Esophagus squamous epithelium (tissue), 5 donors: ENCODE measurements at regions not wholly inside any gene's neighbourhood (a gene's known extent, or its start where the extent isn't known, plus 50 kb on each side); places are given as distances from the start of the nearest gene placed in this dataset.

ENCODE experiments used
- DNase-seq: peaks from one replicate; lab custom pipeline; 2025; lab: John Stamatoyannopoulos, UW
- H3K27ac ChIP-seq, 4 donors: fragments of 200-600 bp; sonication (generic); one replicate each; pipeline ENCODE4 v1.5.1; 2016 to 2019; ENCODE audit warnings: mild to moderate bottlenecking in 1 of 4
- H3K27me3 ChIP-seq, 4 donors: fragments of 200-600 bp; sonication (generic); 1 replicate in 3 of 4; 2 replicates in 1 of 4; pipeline versions ENCODE4 v1.5.1 to v1.6.0; 2017 to 2021; ENCODE audit warnings: antibody characterized with exemption in 1 of 4
- H3K36me3 ChIP-seq, 3 donors: fragments of 200-600 bp; sonication (generic); one replicate each; pipeline ENCODE4 v1.5.1; 2016 to 2019
- H3K4me1 ChIP-seq, 3 donors: fragments of 200-600 bp; sonication (generic); one replicate each; pipeline ENCODE4 v1.5.1; 2017 to 2019
- H3K4me3 ChIP-seq, 4 donors: fragments of 200-600 bp; sonication (generic); 1 replicate in 3 of 4; 2 replicates in 1 of 4; pipeline ENCODE4 v1.5.1; 2016 to 2019; ENCODE audit warnings: mild to moderate bottlenecking in 2 of 4, moderate library complexity in 1 of 4
- H3K9me3 ChIP-seq, 3 donors: fragments of 200-600 bp; sonication (generic); one replicate each; pipeline ENCODE4 v1.5.1; 2016 to 2019
- POLR2A ChIP-seq, 4 donors: fragments of 450-650 bp; IDR thresholded peaks; one replicate each; pipeline ENCODE4 v1.6.1; 2017; ENCODE audit warnings: antibody characterized with exemption in 4 of 4, mild to moderate bottlenecking in 4 of 4, moderate library complexity in 3 of 4
- WGBS, 2 donors: methylation state at CpG; one replicate each; pipeline ENCODE4 v1.1.5; 2018; 5-methylcytosine and 5-hydroxymethylcytosine counted together
- intact Hi-C: fragments of 100-400 bp; cut with DNase I; formaldehyde crosslinking; loops from one replicate; pipeline ENCODE4 v1.15.0; 2022
- TF ChIP-seq, protein P1 (sequence below), 6 experiments: fragments of 450-650 bp in 4 of 6; fragments of 200-600 bp in 2 of 6; sonication (generic) in 2 of 6; IDR thresholded peaks; one replicate each; pipeline ENCODE4 v1.5.1; 2016 to 2019; ENCODE audit warnings: antibody characterized with exemption in 6 of 6, mild to moderate bottlenecking in 4 of 6, moderate library complexity in 4 of 6
- donor health status: DM: yes; HTN: yes; CAD: no.

DNA sequence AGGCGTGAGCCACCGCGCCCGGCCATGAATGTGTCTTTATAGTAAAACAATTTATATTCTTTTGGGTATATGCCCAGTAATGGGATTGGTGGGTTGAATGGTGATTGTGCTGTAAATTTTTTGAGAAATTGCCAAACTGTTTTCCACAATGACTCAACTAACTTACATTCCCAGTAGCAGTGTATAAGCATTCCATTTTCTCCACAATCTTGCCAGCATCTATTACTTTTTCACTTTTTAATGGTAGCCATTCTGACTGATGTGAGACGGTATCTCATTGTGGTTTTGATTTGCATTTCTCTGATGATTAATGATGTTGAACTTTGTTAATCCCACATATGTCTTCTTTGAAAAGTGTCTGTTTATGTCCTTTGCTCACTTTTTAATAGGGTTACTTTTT, 1187.9 kb downstream of the XPNPEP1 start:
- intact Hi-C loops = no loop called here
- WGBS, 2 donors = 71 to 84% methylated on average over 5 of the region's 5 CpGs
- Histone ChIP-seq H3K4me3 (no peak overlapping the region), H3K9me3 (peaks cover 0 to 6% (median 5%) of the 10 kb centered on the region in 3 donors), H3K4me1 (no peaks in the 10 kb centered on the region), H3K27me3 (no peaks in the 10 kb centered on the region), H3K27ac (no peak overlapping the region), H3K36me3 (no peaks in the 10 kb centered on the region)
- no peak for TF ChIP-seq POLR2A (IDR thresholded peaks at IDR 0.05)
- TF ChIP-seq, protein P1, sequence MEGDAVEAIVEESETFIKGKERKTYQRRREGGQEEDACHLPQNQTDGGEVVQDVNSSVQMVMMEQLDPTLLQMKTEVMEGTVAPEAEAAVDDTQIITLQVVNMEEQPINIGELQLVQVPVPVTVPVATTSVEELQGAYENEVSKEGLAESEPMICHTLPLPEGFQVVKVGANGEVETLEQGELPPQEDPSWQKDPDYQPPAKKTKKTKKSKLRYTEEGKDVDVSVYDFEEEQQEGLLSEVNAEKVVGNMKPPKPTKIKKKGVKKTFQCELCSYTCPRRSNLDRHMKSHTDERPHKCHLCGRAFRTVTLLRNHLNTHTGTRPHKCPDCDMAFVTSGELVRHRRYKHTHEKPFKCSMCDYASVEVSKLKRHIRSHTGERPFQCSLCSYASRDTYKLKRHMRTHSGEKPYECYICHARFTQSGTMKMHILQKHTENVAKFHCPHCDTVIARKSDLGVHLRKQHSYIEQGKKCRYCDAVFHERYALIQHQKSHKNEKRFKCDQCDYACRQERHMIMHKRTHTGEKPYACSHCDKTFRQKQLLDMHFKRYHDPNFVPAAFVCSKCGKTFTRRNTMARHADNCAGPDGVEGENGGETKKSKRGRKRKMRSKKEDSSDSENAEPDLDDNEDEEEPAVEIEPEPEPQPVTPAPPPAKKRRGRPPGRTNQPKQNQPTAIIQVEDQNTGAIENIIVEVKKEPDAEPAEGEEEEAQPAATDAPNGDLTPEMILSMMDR (IDR thresholded peaks at IDR 0.05) = no peak
- DNase-seq = no peak

DNA sequence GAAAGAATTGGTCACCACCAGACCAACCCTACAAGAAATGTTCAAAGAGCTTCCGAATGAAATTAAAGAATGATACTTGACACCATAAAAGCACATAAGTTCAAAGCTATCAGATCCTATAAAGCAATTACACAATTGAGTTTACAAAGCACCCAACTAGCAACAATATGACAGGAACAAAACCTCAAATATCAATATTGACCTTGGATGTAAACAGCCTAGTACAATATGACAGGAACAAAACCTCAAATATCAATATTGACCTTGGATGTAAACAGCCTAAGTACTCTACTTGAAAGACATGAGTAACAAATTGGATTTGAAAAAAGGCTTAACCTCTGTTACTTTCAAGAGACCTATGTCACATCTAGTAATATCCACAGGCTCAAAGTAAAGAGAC, 1201.4 kb downstream of the XPNPEP1 start:
- no peak overlapping the region for H3K4me3 ChIP-seq
- H3K9me3 ChIP-seq = no peaks in the 10 kb centered on the region
- DNase-seq = no peak
- intact Hi-C loops = no loop called here
- TF ChIP-seq, protein P1 (IDR thresholded peaks at IDR 0.05) = no peak
- TF ChIP-seq POLR2A (IDR thresholded peaks at IDR 0.05) = no peak
- WGBS, 2 donors = 30 to 50% methylated on average over 1 of the region's 1 CpG
- H3K4me1 ChIP-seq = no peaks in the 10 kb centered on the region
- no peaks in the 10 kb centered on the region for H3K27me3 ChIP-seq
- no peak overlapping the region for H3K27ac ChIP-seq
- no peaks in the 10 kb centered on the region for H3K36me3 ChIP-seq

DNA sequence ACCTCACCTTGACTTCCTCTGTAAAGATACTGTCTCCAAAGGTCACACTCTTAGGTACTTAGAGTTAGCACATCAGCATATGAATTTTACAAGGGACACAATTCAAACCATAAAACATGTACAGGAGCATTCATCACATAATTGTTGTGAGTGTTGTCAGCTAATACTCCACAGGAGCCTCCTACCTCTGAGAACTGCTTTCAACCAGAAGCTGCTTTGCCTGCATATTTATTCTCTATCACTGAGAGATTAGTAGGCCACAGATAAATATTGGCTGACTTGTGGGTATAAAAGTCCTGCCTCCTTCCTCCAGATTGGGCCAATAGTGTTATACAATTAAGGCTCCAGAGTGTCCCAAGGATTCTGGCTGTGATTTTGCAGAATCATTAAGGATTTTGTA, 1207.0 kb downstream of the XPNPEP1 start:
- intact Hi-C loops = no loop called here
- no peak for DNase-seq
- no peak for TF ChIP-seq POLR2A (IDR thresholded peaks at IDR 0.05)
- TF ChIP-seq, protein P1 (IDR thresholded peaks at IDR 0.05) = no peak
- no peaks in the 10 kb centered on the region for H3K27me3 ChIP-seq
- no peaks in the 10 kb centered on the region for H3K36me3 ChIP-seq
- H3K27ac ChIP-seq = no peak overlapping the region
- peaks cover 0 to 8% (median 4%) of the 10 kb centered on the region in 3 donors for H3K9me3 ChIP-seq
- H3K4me3 ChIP-seq = no peak overlapping the region
- no peaks in the 10 kb centered on the region for H3K4me1 ChIP-seq

DNA sequence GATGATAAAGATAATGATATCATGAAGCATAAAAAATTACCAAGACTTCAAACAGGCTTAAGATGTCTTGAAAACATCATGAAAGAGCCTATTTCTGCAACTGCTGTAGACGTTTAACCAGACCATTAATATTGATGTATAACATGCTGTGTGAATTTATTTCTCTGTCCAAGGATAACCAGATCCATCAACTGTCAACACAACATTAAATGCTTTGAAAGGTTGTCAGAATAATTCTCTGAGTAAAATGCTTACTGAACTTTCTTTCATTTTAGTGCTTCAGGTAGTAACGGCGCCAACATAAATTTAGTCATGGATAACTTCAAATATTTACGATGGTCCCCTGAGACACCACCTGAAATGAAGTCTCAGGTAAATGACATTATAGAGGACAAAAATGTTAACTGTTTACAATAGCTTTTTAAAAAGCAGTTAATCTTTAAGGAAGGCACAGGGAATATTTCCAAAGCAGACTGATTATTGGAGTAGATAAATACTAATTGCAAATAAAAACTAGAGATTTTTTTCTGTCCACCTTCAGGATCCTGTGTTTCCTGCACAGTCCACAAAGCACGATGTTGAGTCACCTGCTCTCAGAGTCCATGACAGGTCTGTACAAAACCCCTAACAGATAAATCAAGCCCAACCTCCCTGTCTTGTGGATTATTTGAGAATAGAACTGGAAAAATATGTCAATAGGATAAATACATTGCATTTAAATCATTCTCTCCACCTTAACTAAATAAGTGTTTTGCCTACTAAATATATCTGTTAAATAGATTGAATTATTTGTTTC, 1213.2 kb downstream of the XPNPEP1 start:
- Histone ChIP-seq H3K4me1 (no peaks in the 10 kb centered on the region), H3K27me3 (no peaks in the 10 kb centered on the region), H3K9me3 (peaks cover 0 to 8% (median 4%) of the 10 kb centered on the region in 3 donors), H3K27ac (no peak overlapping the region), H3K4me3 (no peak overlapping the region), H3K36me3 (no peaks in the 10 kb centered on the region)
- TF ChIP-seq POLR2A (IDR thresholded peaks at IDR 0.05) = no peak
- TF ChIP-seq, protein P1 (IDR thresholded peaks at IDR 0.05) = no peak
- WGBS, 2 donors = 38 to 47% methylated on average over 5 of the region's 5 CpGs
- intact Hi-C loops = no loop called here
- DNase-seq = no peak

DNA sequence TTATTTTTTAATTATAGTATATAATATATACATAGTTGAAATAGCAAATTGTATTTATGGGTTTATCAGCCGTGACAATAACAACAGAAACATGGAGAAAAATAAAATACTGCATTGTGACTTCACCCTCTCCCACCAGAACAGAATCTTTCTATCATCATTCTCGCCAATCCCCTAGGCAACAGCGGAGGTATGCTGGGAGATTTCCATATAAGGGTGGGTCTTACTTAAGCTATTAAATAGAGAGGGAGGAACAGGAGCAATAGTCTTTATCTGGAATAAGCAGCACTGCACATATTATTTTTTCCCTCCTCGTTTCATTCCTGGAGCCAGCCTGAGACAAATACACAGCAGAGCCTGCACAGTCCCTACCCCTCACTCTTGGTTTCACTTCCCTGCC, 1214.9 kb downstream of the XPNPEP1 start:
- WGBS, 2 donors = 63 to 65% methylated on average over 4 of the region's 4 CpGs
- Histone ChIP-seq H3K27ac (no peak overlapping the region), H3K27me3 (no peaks in the 10 kb centered on the region), H3K36me3 (no peaks in the 10 kb centered on the region), H3K9me3 (peaks cover 0 to 4% (median 4%) of the 10 kb centered on the region in 3 donors), H3K4me3 (no peak overlapping the region), H3K4me1 (no peaks in the 10 kb centered on the region)
- intact Hi-C loops = no loop called here
- TF ChIP-seq POLR2A (IDR thresholded peaks at IDR 0.05) = no peak
- TF ChIP-seq, protein P1 (IDR thresholded peaks at IDR 0.05) = no peak
- DNase-seq = no peak
